GM13976 (cell line): ENCODE measurements at regions not wholly inside any gene's neighbourhood (a gene's known extent, or its start where the extent isn't known, plus 50 kb on each side); places are given as distances from the start of the nearest gene placed in this dataset.

Source experiments
- DNase-seq: peaks from one replicate; pipeline ENCODE4 v3.0.0; 2012; ENCODE audit warnings: low spot score
- CTCF ChIP-seq: IDR thresholded peaks from 2 replicates; pipeline ENCODE4 v1.5.1; 2012; ENCODE audit warnings: borderline replicate concordance, mild to moderate bottlenecking; ENCODE audit not compliant: insufficient read depth; ENCODE audit errors: extremely low read depth, missing control alignments, control extremely low read depth
- in situ Hi-C: fragments of 300-500 bp; cut with MboI; formaldehyde crosslinking; loops from one replicate; pipeline ENCODE4 v1.12.0; 2022; ENCODE audit warnings: low sequenced_read_pairs, mixed read lengths, inconsistent platforms; ENCODE audit not compliant: unreplicated experiment

GRCh38 chr2:7352191-7352590 is 435.0 kb downstream of the RNF144A start:
- no peak for DNase-seq
- no peak for TF ChIP-seq CTCF
- in situ Hi-C loops: no loop called here

GRCh38 chr2:7353571-7353970 is 436.4 kb downstream of the RNF144A start:
- in situ Hi-C loops: no loop called here
- no peak for DNase-seq
- no peak for TF ChIP-seq CTCF

- no peak for DNase-seq
- in situ Hi-C loops: no loop called here
- no peak for TF ChIP-seq CTCF
Measured at GRCh38 chr2:7355781-7356180, 438.6 kb downstream of the RNF144A start.

- no peak for TF ChIP-seq CTCF
- no peak for DNase-seq
- in situ Hi-C loops: no loop called here
Measured at GRCh38 chr2:7356909-7357584, 439.8 kb downstream of the RNF144A start.

GRCh38 chr2:7357993-7358392 is 440.8 kb downstream of the RNF144A start:
- TF ChIP-seq CTCF: no peak
- in situ Hi-C loops: no loop called here
- DNase-seq: no peak

GRCh38 chr2:7358865-7359447 is 441.7 kb downstream of the RNF144A start:
- in situ Hi-C loops: no loop called here
- DNase-seq: no peak
- no peak for TF ChIP-seq CTCF

- TF ChIP-seq CTCF: no peak
- DNase-seq: no peak
Measured at GRCh38 chr2:7363906-7364305, 446.7 kb downstream of the RNF144A start.

More at GRCh38 chr2:7363906-7364305, 446.7 kb downstream of the RNF144A start:
- in situ Hi-C loops: no loop called here
